Keratinocyte (primary cell): ENCODE measurements at regions not wholly inside any gene's neighbourhood (a gene's known extent, or its start where the extent isn't known, plus 50 kb on each side); places are given as distances from the start of the nearest gene placed in this dataset.

Experiments
- DNase-seq: peaks from one replicate; pipeline ENCODE4 v3.0.0-alpha.2; 2011; ENCODE audit warnings: low read depth, missing footprints, low spot score
- FAIRE-seq: peaks from 2 replicates; lab custom pipeline; 2011; peaks lifted over from hg19 to GRCh38; lab: Jason Lieb, UNC
- H2AFZ ChIP-seq: 2 replicates; pipeline ENCODE4 v1.6.0; 2012; ENCODE audit warnings: low read length, control low read depth, inconsistent platforms; ENCODE audit not compliant: control insufficient read depth
- H3K27ac ChIP-seq: 2 replicates; pipeline ENCODE4 v1.5.1; 2011; ENCODE audit warnings: low read length; ENCODE audit not compliant: control insufficient read depth, insufficient read depth
- H3K27me3 ChIP-seq: 3 replicates; pipeline ENCODE4 v1.6.0; 2011; ENCODE audit warnings: low read length; ENCODE audit not compliant: control insufficient read depth, insufficient read depth; ENCODE audit errors: extremely low read depth
- H3K36me3 ChIP-seq, 2 experiments: 2 replicates in 1 of 2; 3 replicates in 1 of 2; pipeline ENCODE4 v1.5.1; 2011; ENCODE audit warnings: low read length in 2 of 2, mild to moderate bottlenecking in 1 of 2; ENCODE audit not compliant: control insufficient read depth in 2 of 2, insufficient read depth in 2 of 2; ENCODE audit errors: extremely low read depth in 1 of 2
- H3K4me1 ChIP-seq: 3 replicates; pipeline ENCODE4 v1.5.1; 2011; ENCODE audit warnings: low read length; ENCODE audit not compliant: control insufficient read depth, insufficient read depth; ENCODE audit errors: extremely low read depth
- H3K4me2 ChIP-seq: 3 replicates; pipeline ENCODE4 v1.6.0; 2011; ENCODE audit warnings: low read depth, low read length; ENCODE audit not compliant: control insufficient read depth, insufficient read depth; ENCODE audit errors: extremely low read depth
- H3K4me3 ChIP-seq, 3 experiments: fragments of 200-600 bp in 1 of 3; sonication (generic) in 1 of 3; 2 replicates in 2 of 3; 3 replicates in 1 of 3; pipeline ENCODE4 v1.5.1; 2011 to 2016; ENCODE audit warnings: low read length in 3 of 3, mild to moderate bottlenecking in 3 of 3, control low read depth in 2 of 3, inconsistent platforms in 1 of 3, low read depth in 1 of 3, mixed read lengths in 1 of 3, mixed run types in 1 of 3, moderate library complexity in 1 of 3; ENCODE audit not compliant: control insufficient read depth in 2 of 3, insufficient read depth in 2 of 3; ENCODE audit errors: extremely low read depth in 1 of 3
- H3K79me2 ChIP-seq: 2 replicates; pipeline ENCODE4 v1.6.0; 2012; ENCODE audit warnings: low read length; ENCODE audit not compliant: control insufficient read depth, insufficient read depth
- H3K9ac ChIP-seq: 3 replicates; pipeline ENCODE4 v1.6.0; 2011; ENCODE audit warnings: low read length; ENCODE audit not compliant: control insufficient read depth, insufficient read depth; ENCODE audit errors: extremely low read depth
- H3K9me1 ChIP-seq: 3 replicates; pipeline ENCODE4 v1.6.0; 2011; ENCODE audit warnings: low read length; ENCODE audit not compliant: control insufficient read depth, insufficient read depth; ENCODE audit errors: extremely low read depth
- H3K9me3 ChIP-seq: 2 replicates; pipeline ENCODE4 v1.5.1; 2012; ENCODE audit warnings: low read depth, low read length; ENCODE audit not compliant: control insufficient read depth
- H4K20me1 ChIP-seq: 3 replicates; pipeline ENCODE4 v1.6.0; 2011; ENCODE audit warnings: low read length; ENCODE audit not compliant: control insufficient read depth, insufficient read depth; ENCODE audit errors: extremely low read depth
- CTCF ChIP-seq, 3 experiments: IDR thresholded peaks in 1 of 3; conservative IDR thresholded peaks in 1 of 3; optimal IDR thresholded peaks in 1 of 3; 2 replicates in 2 of 3; 3 replicates in 1 of 3; pipeline versions ENCODE3 to v1.5.1; 2011; ENCODE audit warnings: low read length in 3 of 3, mild to moderate bottlenecking in 3 of 3, moderate library complexity in 2 of 3, control low read depth in 1 of 3, inconsistent platforms in 1 of 3; ENCODE audit not compliant: insufficient read depth in 2 of 3; ENCODE audit errors: extremely low read depth in 1 of 3
- EZH2 ChIP-seq: IDR thresholded peaks from one replicate; pipeline ENCODE4 v1.6.1; 2012; ENCODE audit warnings: inconsistent platforms, mild to moderate bottlenecking, low read length, moderate library complexity
- dilution Hi-C: fragments of 300-500 bp; cut with MboI; formaldehyde crosslinking; loops from one replicate; pipeline ENCODE4 v1.7.0; 2020; ENCODE audit warnings: low sequenced_read_pairs; ENCODE audit not compliant: extremely low pct_ligation_motif_present

- H3K9ac ChIP-seq: no peak overlapping the region
- DNase-seq (no peak), FAIRE-seq (no peak)
- no peaks in the 10 kb centered on the region for H3K9me1 ChIP-seq
- H3K9me3 ChIP-seq: no peaks in the 10 kb centered on the region
- H3K4me2 ChIP-seq: no peak overlapping the region
- no peaks in the 10 kb centered on the region for H3K4me1 ChIP-seq
- H4K20me1 ChIP-seq: no peaks in the 10 kb centered on the region
- H3K79me2 ChIP-seq: no peaks in the 10 kb centered on the region
- TF ChIP-seq EZH2 (no peak), CTCF (optimal IDR thresholded peaks at IDR 0.05 in 1 of 3, IDR thresholded peaks at IDR 0.05 in 1 of 3, conservative IDR thresholded peaks at IDR 0.05 in 1 of 3; ENCODE audit: extremely low read depth in 1 of 3, insufficient read depth in 2 of 3, low read length in 3 of 3) (no peak)
- H3K27ac ChIP-seq: no peak overlapping the region
- H3K4me3 ChIP-seq: no peak overlapping the region
- H3K27me3 ChIP-seq: no peaks in the 10 kb centered on the region
- no peaks in the 10 kb centered on the region for H3K36me3 ChIP-seq
- dilution Hi-C loops: no loop called here
- no peak overlapping the region for H2AFZ ChIP-seq
Observed at GRCh38 chr1:87706779-87707228, 378.1 kb downstream of the LMO4 start.

- Histone ChIP-seq H2AFZ (no peak overlapping the region), H3K27me3 (no peaks in the 10 kb centered on the region), H3K27ac (no peak overlapping the region), H3K36me3 (no peaks in the 10 kb centered on the region), H3K9ac (no peak overlapping the region), H3K4me3 (no peak overlapping the region), H3K79me2 (no peaks in the 10 kb centered on the region), H3K9me3 (no peaks in the 10 kb centered on the region), H3K4me2 (no peak overlapping the region), H4K20me1 (no peaks in the 10 kb centered on the region), H3K9me1 (no peaks in the 10 kb centered on the region), H3K4me1 (no peaks in the 10 kb centered on the region)
- dilution Hi-C loops: no loop called here
- no peak for TF ChIP-seq EZH2
- FAIRE-seq (no peak), DNase-seq (no peak)
Observed at GRCh38 chr1:87707411-87707810, 378.7 kb downstream of the LMO4 start.
